Trophoblast cell (in vitro differentiated cells and primary cell): ENCODE measurements at regions not wholly inside any gene's neighbourhood (a gene's known extent, or its start where the extent isn't known, plus 50 kb on each side); places are given as distances from the start of the nearest gene placed in this dataset.

ENCODE experiments used
- DNase-seq, 2 donors: peaks; one replicate each; pipeline ENCODE4 v3.0.0-alpha.2; 2016
- H2AFZ ChIP-seq: 2 replicates; pipeline ENCODE4 v1.6.1; 2013; ENCODE audit warnings: low read length, moderate library complexity, mild to moderate bottlenecking; ENCODE audit not compliant: insufficient read depth, poor library complexity
- H2AK5ac ChIP-seq: 2 replicates; pipeline ENCODE4 v1.6.1; 2013; ENCODE audit warnings: mild to moderate bottlenecking, low read length
- H2BK120ac ChIP-seq: 2 replicates; pipeline ENCODE4 v1.6.1; 2013; ENCODE audit warnings: low read length, mild to moderate bottlenecking, moderate library complexity; ENCODE audit not compliant: insufficient read depth, poor library complexity
- H2BK12ac ChIP-seq: 2 replicates; pipeline ENCODE4 v1.6.1; 2013; ENCODE audit warnings: mild to moderate bottlenecking, low read length, moderate library complexity
- H2BK5ac ChIP-seq: 2 replicates; pipeline ENCODE4 v1.6.1; 2013; ENCODE audit warnings: low read length, low read depth, moderate library complexity, mild to moderate bottlenecking; ENCODE audit not compliant: poor library complexity
- H3K14ac ChIP-seq: 2 replicates; pipeline ENCODE4 v1.6.1; 2013; ENCODE audit warnings: mild to moderate bottlenecking, low read length
- H3K18ac ChIP-seq: 2 replicates; pipeline ENCODE4 v1.6.1; 2013; ENCODE audit warnings: mild to moderate bottlenecking, low read length
- H3K23ac ChIP-seq: 2 replicates; pipeline ENCODE4 v1.6.1; 2013; ENCODE audit warnings: low read length
- H3K27ac ChIP-seq: 2 replicates; pipeline ENCODE4 v1.5.1; 2013; ENCODE audit warnings: low read depth, mild to moderate bottlenecking, inconsistent platforms, low read length, moderate library complexity
- H3K27me3 ChIP-seq: 2 replicates; pipeline ENCODE4 v1.6.1; 2013; ENCODE audit warnings: inconsistent platforms, mild to moderate bottlenecking, low read length, moderate library complexity; ENCODE audit not compliant: insufficient read depth
- H3K36me3 ChIP-seq, 2 experiments: 1 replicate in 1 of 2; 2 replicates in 1 of 2; pipeline ENCODE4 v1.6.1; 2013; ENCODE audit warnings: low read length in 2 of 2, mild to moderate bottlenecking in 2 of 2, moderate library complexity in 1 of 2; ENCODE audit not compliant: insufficient read depth in 2 of 2, control insufficient read depth in 1 of 2
- H3K4ac ChIP-seq: 2 replicates; pipeline ENCODE4 v1.6.1; 2013; ENCODE audit warnings: low read depth, mild to moderate bottlenecking, low read length, moderate library complexity
- H3K4me1 ChIP-seq, 2 experiments: 1 replicate in 1 of 2; 2 replicates in 1 of 2; pipeline ENCODE4 v1.6.1; 2013; ENCODE audit warnings: low read length in 2 of 2, mild to moderate bottlenecking in 2 of 2, moderate library complexity in 1 of 2; ENCODE audit not compliant: insufficient read depth in 2 of 2, control insufficient read depth in 1 of 2
- H3K4me2 ChIP-seq: 2 replicates; pipeline ENCODE4 v1.6.1; 2013; ENCODE audit warnings: inconsistent platforms, mild to moderate bottlenecking, low read length, moderate library complexity
- H3K4me3 ChIP-seq: 2 replicates; pipeline ENCODE4 v1.5.1; 2013; ENCODE audit warnings: mild to moderate bottlenecking, low read depth, low read length, inconsistent platforms
- H3K79me1 ChIP-seq: one replicate; pipeline ENCODE4 v1.6.1; 2013; ENCODE audit warnings: low read length
- H3K79me2 ChIP-seq: 2 replicates; pipeline ENCODE4 v1.6.1; 2013; ENCODE audit warnings: low read length, mild to moderate bottlenecking; ENCODE audit not compliant: control insufficient read depth, insufficient read depth, poor library complexity
- H3K9ac ChIP-seq: 2 replicates; pipeline ENCODE4 v1.6.1; 2013; ENCODE audit warnings: mild to moderate bottlenecking, low read length
- H3K9me3 ChIP-seq: 2 replicates; pipeline ENCODE4 v1.6.1; 2013; ENCODE audit warnings: low read depth, mild to moderate bottlenecking, control low read depth, inconsistent platforms, low read length; ENCODE audit not compliant: insufficient read depth
- H4K12ac ChIP-seq: 2 replicates; pipeline ENCODE4 v1.6.1; 2013; ENCODE audit warnings: low read depth, mild to moderate bottlenecking, low read length, moderate library complexity
- H4K8ac ChIP-seq: 2 replicates; pipeline ENCODE4 v1.6.1; 2013; ENCODE audit warnings: low read depth, mild to moderate bottlenecking, low read length, moderate library complexity
- H4K91ac ChIP-seq: one replicate; pipeline ENCODE4 v1.6.1; 2013; ENCODE audit warnings: low read depth, mild to moderate bottlenecking, low read length, moderate library complexity
- WGBS: extraction: QIAGEN DNeasy Blood & Tissue Kit; methylation state at CpG from one replicate; pipeline ENCODE4 v1.1.7; 2013; ENCODE audit warnings: missing lambda C conversion rate; ENCODE audit not compliant: insufficient read length, insufficient coverage; ENCODE audit errors: extremely low coverage; 5-methylcytosine and 5-hydroxymethylcytosine counted together

DNA sequence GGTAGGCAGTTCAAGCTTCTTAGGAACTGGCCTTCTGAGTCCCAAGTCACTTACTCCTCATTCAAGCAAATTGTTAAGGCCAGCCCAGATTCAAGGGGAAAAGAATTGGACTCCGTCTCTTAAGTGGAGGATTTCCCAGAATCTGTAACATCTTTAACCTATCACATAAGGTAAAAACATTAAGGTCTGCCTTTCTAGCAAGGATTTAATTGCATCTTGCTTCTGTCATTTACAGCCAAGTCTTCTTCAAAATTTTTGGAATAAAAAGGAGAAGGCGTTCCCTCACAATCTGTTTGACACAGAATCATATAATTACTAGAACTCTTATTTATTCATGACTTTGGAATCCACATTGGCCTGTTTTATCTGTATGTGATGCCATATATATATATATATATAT is 56.5 kb upstream of the ADORA2B start:
- H3K79me2 ChIP-seq = no peaks in the 10 kb centered on the region
- H3K27me3 ChIP-seq = no peaks in the 10 kb centered on the region
- H2BK120ac ChIP-seq = no peak overlapping the region
- H3K4me2 ChIP-seq = no peak overlapping the region
- DNase-seq = no peak
- no peak overlapping the region for H3K23ac ChIP-seq
- no peak overlapping the region for H3K27ac ChIP-seq
- no peak overlapping the region for H2BK5ac ChIP-seq
- H3K14ac ChIP-seq = no peak overlapping the region
- H4K12ac ChIP-seq = no peak overlapping the region
- H3K79me1 ChIP-seq = peaks cover 1% of the 10 kb centered on the region
- no CpG with 5 or more reads among the region's 2 CpGs for WGBS
- no peak overlapping the region for H4K91ac ChIP-seq
- H3K9me3 ChIP-seq = no peaks in the 10 kb centered on the region
- no peak overlapping the region for H3K4ac ChIP-seq
- no peak overlapping the region for H2BK12ac ChIP-seq
- no peak overlapping the region for H3K18ac ChIP-seq
- no peak overlapping the region for H4K8ac ChIP-seq
- no peak overlapping the region for H3K4me3 ChIP-seq
- H2AFZ ChIP-seq = no peak overlapping the region
- H3K4me1 ChIP-seq = peaks cover 0 to 3% of the 10 kb centered on the region in 2 experiments
- H3K36me3 ChIP-seq = no peaks in the 10 kb centered on the region
- no peak overlapping the region for H2AK5ac ChIP-seq
- no peak overlapping the region for H3K9ac ChIP-seq

DNA sequence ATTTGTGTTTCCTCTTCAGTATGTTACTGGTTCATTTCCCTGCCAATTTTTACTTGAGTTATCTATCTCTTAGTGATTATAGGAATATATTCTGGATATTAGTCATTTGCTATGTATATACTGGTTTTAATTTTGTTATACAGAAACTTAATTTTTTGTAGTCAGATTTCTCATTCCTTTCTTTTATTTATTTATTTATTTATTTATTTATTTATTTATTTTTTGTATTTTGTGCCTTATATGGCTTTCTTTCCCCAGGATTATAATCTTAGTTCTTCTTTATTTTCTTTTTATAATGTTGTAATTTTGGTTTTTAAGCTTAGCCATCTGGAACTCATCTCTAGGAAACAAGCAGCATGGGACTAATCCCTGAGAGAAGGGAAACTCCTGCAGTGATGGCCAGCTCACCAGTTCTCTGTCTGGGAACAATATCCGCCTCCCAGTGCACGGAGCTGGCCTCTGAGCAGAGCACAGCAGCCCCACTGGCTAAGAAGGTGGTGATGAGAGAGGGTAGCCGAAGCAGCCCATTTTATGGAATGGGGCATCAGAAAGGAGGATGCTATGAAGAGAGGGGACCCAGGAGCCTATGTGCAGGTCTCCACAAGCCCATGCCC is 54.5 kb upstream of the ADORA2B start:
- Histone ChIP-seq H3K4me2 (no peak overlapping the region), H3K14ac (no peak overlapping the region), H4K91ac (no peak overlapping the region), H3K79me1 (peaks cover 1% of the 10 kb centered on the region), H2AK5ac (no peak overlapping the region), H3K36me3 (no peaks in the 10 kb centered on the region), H2BK5ac (no peak overlapping the region), H2BK120ac (no peak overlapping the region), H3K9me3 (no peaks in the 10 kb centered on the region), H3K79me2 (no peaks in the 10 kb centered on the region), H3K4ac (no peak overlapping the region), H4K12ac (no peak overlapping the region), H2BK12ac (no peak overlapping the region), H3K23ac (no peak overlapping the region), H3K27me3 (no peaks in the 10 kb centered on the region), H3K9ac (no peak overlapping the region), H3K27ac (no peak overlapping the region), H4K8ac (no peak overlapping the region), H3K18ac (no peak overlapping the region), H2AFZ (no peak overlapping the region), H3K4me3 (no peak overlapping the region), H3K4me1 (peaks cover 0 to 3% of the 10 kb centered on the region in 2 experiments)
- no peak for DNase-seq
- no CpG with 5 or more reads among the region's 3 CpGs for WGBS

DNA sequence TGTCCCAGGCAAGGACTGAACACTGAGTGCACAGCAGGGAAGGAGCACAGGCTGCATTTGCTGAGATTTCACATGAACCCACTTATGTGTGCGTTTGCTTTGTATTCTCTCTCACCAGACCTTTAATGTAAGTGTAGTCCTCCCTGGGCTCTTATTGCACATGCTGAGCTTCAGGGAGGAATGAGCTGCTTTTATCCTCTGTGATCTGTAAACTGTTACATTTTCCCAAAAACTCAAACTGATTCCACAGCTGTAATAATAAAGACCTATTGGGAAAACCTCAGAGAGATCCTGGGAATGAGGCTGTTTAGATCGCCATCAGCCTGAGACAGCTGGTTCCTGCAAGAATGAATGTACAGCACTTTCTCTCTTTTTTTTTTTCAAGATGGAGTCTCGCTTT is 53.6 kb upstream of the ADORA2B start:
- H3K9me3 ChIP-seq = no peaks in the 10 kb centered on the region
- H2AK5ac ChIP-seq = no peak overlapping the region
- no peak overlapping the region for H4K91ac ChIP-seq
- no CpG with 5 or more reads among the region's 3 CpGs for WGBS
- H3K4me2 ChIP-seq = no peak overlapping the region
- no peak overlapping the region for H4K8ac ChIP-seq
- no peak overlapping the region for H2AFZ ChIP-seq
- H3K4me3 ChIP-seq = no peak overlapping the region
- H3K4ac ChIP-seq = no peak overlapping the region
- H2BK12ac ChIP-seq = no peak overlapping the region
- no peaks in the 10 kb centered on the region for H3K36me3 ChIP-seq
- no peak overlapping the region for H2BK5ac ChIP-seq
- H2BK120ac ChIP-seq = no peak overlapping the region
- no peak overlapping the region for H3K23ac ChIP-seq
- H3K79me1 ChIP-seq = peaks cover 1% of the 10 kb centered on the region
- no peak overlapping the region for H3K18ac ChIP-seq
- H3K4me1 ChIP-seq = peaks cover 0 to 3% of the 10 kb centered on the region in 2 experiments
- peak in 1 of 2 donors; percentile 38 for DNase-seq
- no peaks in the 10 kb centered on the region for H3K27me3 ChIP-seq
- H3K79me2 ChIP-seq = no peaks in the 10 kb centered on the region
- H3K14ac ChIP-seq = no peak overlapping the region
- H4K12ac ChIP-seq = no peak overlapping the region
- H3K9ac ChIP-seq = no peak overlapping the region
- no peak overlapping the region for H3K27ac ChIP-seq

DNA sequence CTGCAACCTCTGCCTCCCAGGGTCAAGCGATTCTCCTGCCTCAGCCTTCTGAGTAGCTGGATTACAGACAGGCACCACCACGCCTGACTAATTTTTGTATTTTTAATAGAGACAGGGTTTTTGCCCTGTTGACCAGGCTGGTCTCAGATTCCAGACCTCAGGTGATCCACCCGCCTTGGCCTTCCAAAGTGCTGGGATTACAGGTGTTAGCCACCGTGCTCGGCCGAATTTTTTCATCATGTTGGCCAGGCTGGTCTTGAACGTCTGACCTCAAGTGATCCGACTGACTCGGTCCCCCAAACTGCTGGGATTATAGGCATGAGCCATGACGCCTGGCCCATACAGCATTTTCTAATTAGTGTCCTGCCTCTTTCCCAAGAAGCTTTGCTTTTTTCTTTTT is 52.7 kb upstream of the ADORA2B start:
- Histone ChIP-seq H3K79me1 (peaks cover 1% of the 10 kb centered on the region), H3K4me1 (no peaks in the 10 kb centered on the region), H3K4me2 (no peak overlapping the region), H3K27me3 (no peaks in the 10 kb centered on the region), H3K9me3 (no peaks in the 10 kb centered on the region), H3K4me3 (no peak overlapping the region), H2AFZ (no peak overlapping the region), H4K12ac (no peak overlapping the region), H2BK12ac (no peak overlapping the region), H3K18ac (no peak overlapping the region), H3K79me2 (no peaks in the 10 kb centered on the region), H3K4ac (no peak overlapping the region), H2AK5ac (no peak overlapping the region), H4K91ac (no peak overlapping the region), H3K9ac (no peak overlapping the region), H2BK120ac (no peak overlapping the region), H3K27ac (no peak overlapping the region), H3K36me3 (no peaks in the 10 kb centered on the region), H3K23ac (no peak overlapping the region), H3K14ac (no peak overlapping the region), H4K8ac (no peak overlapping the region), H2BK5ac (no peak overlapping the region)
- no CpG with 5 or more reads among the region's 10 CpGs for WGBS
- peak; percentile 14 to 43 for DNase-seq
